KBM-7 (cell line): ENCODE measurements at regions not wholly inside any gene's neighbourhood (a gene's known extent, or its start where the extent isn't known, plus 50 kb on each side); places are given as distances from the start of the nearest gene placed in this dataset.
A peak's percentile ranks its signal among the peaks of the same experiment; 100 is the strongest.
"Not testable (repeated sequence)": the region's sequence is repeated elsewhere in the genome, so short reads cannot be mapped to it uniquely, and the experiment has no call there.

Source experiments
- DNase-seq: peaks from one replicate; pipeline ENCODE4 v3.0.0-alpha.2; 2015
- in situ Hi-C: fragments of 300-500 bp; cut with MboI; formaldehyde crosslinking; loops from 2 replicates; pipeline ENCODE4 v1.14.3; 2020; ENCODE audit warnings: low sequenced_read_pairs, low pct_unique_long_range_greater_than_20kb, mixed read lengths

- in situ Hi-C loops = loop anchor here (25.0 kb wide), 1 partner anchor 411 kb away; no protein-coding TSS in a partner anchor
Observed at GRCh38 chr6:85751374-85752055, 108.8 kb upstream of the SYNCRIP start.

GRCh38 chr6:85750146-85750545 is 107.5 kb upstream of the SYNCRIP start:
- in situ Hi-C loops = loop anchor here (25.0 kb wide), 1 partner anchor 412 kb away; no protein-coding TSS in a partner anchor
- DNase-seq = not testable (repeated sequence)

More at GRCh38 chr6:85751374-85752055, 108.8 kb upstream of the SYNCRIP start:
- no peak for DNase-seq

GRCh38 chr6:85749236-85749635 is 106.5 kb upstream of the SYNCRIP start:
- in situ Hi-C loops = no loop called here
- DNase-seq = no peak

GRCh38 chr6:85747666-85748065 is 105.0 kb upstream of the SYNCRIP start:
- no peak for DNase-seq
- in situ Hi-C loops = no loop called here

GRCh38 chr6:85747093-85747492 is 104.4 kb upstream of the SYNCRIP start:
- DNase-seq = no peak
- in situ Hi-C loops = no loop called here

GRCh38 chr6:85744433-85744970 is 101.8 kb upstream of the SYNCRIP start:
- in situ Hi-C loops = no loop called here
- no peak for DNase-seq

GRCh38 chr6:85726206-85726605 is 83.5 kb upstream of the SYNCRIP start:
- in situ Hi-C loops = no loop called here
- peak; percentile 25 for DNase-seq

- in situ Hi-C loops = no loop called here
- DNase-seq = no peak
Observed at GRCh38 chr6:85715797-85716196, 73.1 kb upstream of the SYNCRIP start.

GRCh38 chr6:85714893-85715530 is 72.3 kb upstream of the SYNCRIP start:
- in situ Hi-C loops = no loop called here
- DNase-seq = no peak

- in situ Hi-C loops = no loop called here
- DNase-seq = no peak
Observed at GRCh38 chr6:85712346-85712745, 69.7 kb upstream of the SYNCRIP start.

- DNase-seq = peak; percentile 78
- in situ Hi-C loops = not testable (repeated sequence)
Observed at GRCh38 chr6:85707515-85708145, 64.9 kb upstream of the SYNCRIP start.

GRCh38 chr6:85706272-85706671 is 63.6 kb upstream of the SYNCRIP start:
- in situ Hi-C loops = no loop called here
- no peak for DNase-seq

- DNase-seq = no peak
- in situ Hi-C loops = no loop called here
Observed at GRCh38 chr6:85705220-85705619, 62.5 kb upstream of the SYNCRIP start.

GRCh38 chr6:85703406-85703805 is 60.7 kb upstream of the SYNCRIP start:
- in situ Hi-C loops = no loop called here
- no peak for DNase-seq
